ENCODE measurements at regions not wholly inside any gene's neighbourhood (a gene's known extent, or its start where the extent isn't known, plus 50 kb on each side); places are given as distances from the start of the nearest gene placed in this dataset.

- TF ChIP-seq CHD7 (IDR thresholded peaks at IDR 0.05; ENCODE audit: insufficient replicate concordance, low read length) (no peak), ZNF274 (IDR thresholded peaks at IDR 0.05; ENCODE audit: borderline replicate concordance, extremely low read depth, low read length) (no peak), EGR1 (IDR thresholded peaks at IDR 0.05; ENCODE audit: borderline replicate concordance, low read depth, low read length) (no peak), GABPA (IDR thresholded peaks at IDR 0.05; ENCODE audit: borderline replicate concordance, insufficient read depth, low read length) (no peak), MAFK (IDR thresholded peaks at IDR 0.05; ENCODE audit: low read depth, low read length) (no peak), RFX5 (IDR thresholded peaks at IDR 0.05; ENCODE audit: borderline replicate concordance, low read depth, low read length) (no peak), YY1 (IDR thresholded peaks at IDR 0.05; ENCODE audit: low read depth, low read length) (no peak), SP1 (IDR thresholded peaks at IDR 0.05; ENCODE audit: low read depth, low read length) (no peak), SUZ12 (IDR thresholded peaks at IDR 0.05; ENCODE audit: low read length) (no peak)
- TF ChIP-seq, protein P1, sequence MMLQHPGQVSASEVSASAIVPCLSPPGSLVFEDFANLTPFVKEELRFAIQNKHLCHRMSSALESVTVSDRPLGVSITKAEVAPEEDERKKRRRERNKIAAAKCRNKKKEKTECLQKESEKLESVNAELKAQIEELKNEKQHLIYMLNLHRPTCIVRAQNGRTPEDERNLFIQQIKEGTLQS (IDR thresholded peaks at IDR 0.05; ENCODE audit: insufficient read depth, low read depth, low read length), result no peak
Measured at GRCh38 chr10:122779924-122780323, 65.7 kb downstream of the CUZD1 start (continued).

All from H1 (cell line).